HL-60 (cell line): ENCODE measurements at regions not wholly inside any gene's neighbourhood (a gene's known extent, or its start where the extent isn't known, plus 50 kb on each side); places are given as distances from the start of the nearest gene placed in this dataset.

Source experiments
- DNase-seq, 2 experiments: peaks; one replicate each; pipeline ENCODE4 v3.0.0-alpha.2; 2010 to 2020; ENCODE audit warnings: low read depth in 1 of 2, low spot score in 1 of 2
- H3K27ac ChIP-seq: fragments of 250-450 bp; sonication (Bioruptor Pico); replicated peaks from 2 replicates; pipeline ENCODE4 v1.5.1; 2020; ENCODE audit warnings: mild to moderate bottlenecking, moderate library complexity
- H3K27me3 ChIP-seq: fragments of 250-450 bp; sonication (Bioruptor Pico); 2 replicates; pipeline ENCODE4 v1.5.1; 2021; ENCODE audit warnings: mild to moderate bottlenecking, moderate library complexity; ENCODE audit not compliant: insufficient read depth, poor library complexity, severe bottlenecking
- H3K4me3 ChIP-seq: replicated peaks from 2 replicates; pipeline ENCODE4 v1.5.1; 2011; ENCODE audit warnings: mild to moderate bottlenecking, control low read depth, low read length; ENCODE audit not compliant: insufficient read depth
- GABPA ChIP-seq: IDR thresholded peaks from 2 replicates; pipeline ENCODE4 v1.6.1; 2012; ENCODE audit warnings: low read depth
- POLR2AphosphoS5 ChIP-seq: IDR thresholded peaks from 2 replicates; pipeline ENCODE4 v1.6.1; 2012; ENCODE audit warnings: low read depth
- SPI1 ChIP-seq: IDR thresholded peaks from 2 replicates; pipeline ENCODE4 v1.6.1; 2012; ENCODE audit warnings: low read depth, mild to moderate bottlenecking, borderline replicate concordance
- TF ChIP-seq, protein P1 (sequence below): IDR thresholded peaks from 2 replicates; pipeline ENCODE4 v1.6.1; 2012; ENCODE audit warnings: low read depth; ENCODE audit not compliant: insufficient replicate concordance
- TF ChIP-seq, protein P2 (sequence below): IDR thresholded peaks from one replicate; pipeline ENCODE4 v1.5.1; 2011; ENCODE audit warnings: low read length, control low read depth, inconsistent platforms; ENCODE audit not compliant: insufficient read depth

DNA sequence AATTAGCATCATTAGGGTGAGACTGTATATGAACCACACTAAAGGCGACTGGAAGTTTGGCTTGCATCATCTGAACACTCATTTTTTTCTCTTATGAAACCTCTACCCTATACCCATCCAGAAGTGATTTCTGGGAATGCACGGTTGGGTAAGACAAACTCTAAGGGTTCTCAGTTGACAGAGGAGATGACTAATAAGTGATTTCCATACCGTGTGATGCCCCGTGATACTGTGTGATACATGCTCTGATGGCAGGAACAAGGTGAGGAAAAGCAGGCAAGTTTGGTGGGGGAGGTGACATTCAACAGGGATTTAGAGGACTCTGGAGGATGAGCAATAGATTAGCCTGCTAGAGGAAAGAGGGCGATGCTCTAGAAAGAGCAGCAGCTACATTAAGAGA lies 156.4 kb upstream of the CCL2 start:
- Histone ChIP-seq H3K4me3 (no peak overlapping the region), H3K27ac (no peak overlapping the region), H3K27me3 (peaks cover 3% of the 10 kb centered on the region)
- no peak for DNase-seq
- TF ChIP-seq GABPA, result no peak
- TF ChIP-seq, protein P1, sequence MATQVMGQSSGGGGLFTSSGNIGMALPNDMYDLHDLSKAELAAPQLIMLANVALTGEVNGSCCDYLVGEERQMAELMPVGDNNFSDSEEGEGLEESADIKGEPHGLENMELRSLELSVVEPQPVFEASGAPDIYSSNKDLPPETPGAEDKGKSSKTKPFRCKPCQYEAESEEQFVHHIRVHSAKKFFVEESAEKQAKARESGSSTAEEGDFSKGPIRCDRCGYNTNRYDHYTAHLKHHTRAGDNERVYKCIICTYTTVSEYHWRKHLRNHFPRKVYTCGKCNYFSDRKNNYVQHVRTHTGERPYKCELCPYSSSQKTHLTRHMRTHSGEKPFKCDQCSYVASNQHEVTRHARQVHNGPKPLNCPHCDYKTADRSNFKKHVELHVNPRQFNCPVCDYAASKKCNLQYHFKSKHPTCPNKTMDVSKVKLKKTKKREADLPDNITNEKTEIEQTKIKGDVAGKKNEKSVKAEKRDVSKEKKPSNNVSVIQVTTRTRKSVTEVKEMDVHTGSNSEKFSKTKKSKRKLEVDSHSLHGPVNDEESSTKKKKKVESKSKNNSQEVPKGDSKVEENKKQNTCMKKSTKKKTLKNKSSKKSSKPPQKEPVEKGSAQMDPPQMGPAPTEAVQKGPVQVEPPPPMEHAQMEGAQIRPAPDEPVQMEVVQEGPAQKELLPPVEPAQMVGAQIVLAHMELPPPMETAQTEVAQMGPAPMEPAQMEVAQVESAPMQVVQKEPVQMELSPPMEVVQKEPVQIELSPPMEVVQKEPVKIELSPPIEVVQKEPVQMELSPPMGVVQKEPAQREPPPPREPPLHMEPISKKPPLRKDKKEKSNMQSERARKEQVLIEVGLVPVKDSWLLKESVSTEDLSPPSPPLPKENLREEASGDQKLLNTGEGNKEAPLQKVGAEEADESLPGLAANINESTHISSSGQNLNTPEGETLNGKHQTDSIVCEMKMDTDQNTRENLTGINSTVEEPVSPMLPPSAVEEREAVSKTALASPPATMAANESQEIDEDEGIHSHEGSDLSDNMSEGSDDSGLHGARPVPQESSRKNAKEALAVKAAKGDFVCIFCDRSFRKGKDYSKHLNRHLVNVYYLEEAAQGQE, result no peak
- no peak for TF ChIP-seq POLR2AphosphoS5
- no peak for TF ChIP-seq SPI1
- TF ChIP-seq, protein P2, sequence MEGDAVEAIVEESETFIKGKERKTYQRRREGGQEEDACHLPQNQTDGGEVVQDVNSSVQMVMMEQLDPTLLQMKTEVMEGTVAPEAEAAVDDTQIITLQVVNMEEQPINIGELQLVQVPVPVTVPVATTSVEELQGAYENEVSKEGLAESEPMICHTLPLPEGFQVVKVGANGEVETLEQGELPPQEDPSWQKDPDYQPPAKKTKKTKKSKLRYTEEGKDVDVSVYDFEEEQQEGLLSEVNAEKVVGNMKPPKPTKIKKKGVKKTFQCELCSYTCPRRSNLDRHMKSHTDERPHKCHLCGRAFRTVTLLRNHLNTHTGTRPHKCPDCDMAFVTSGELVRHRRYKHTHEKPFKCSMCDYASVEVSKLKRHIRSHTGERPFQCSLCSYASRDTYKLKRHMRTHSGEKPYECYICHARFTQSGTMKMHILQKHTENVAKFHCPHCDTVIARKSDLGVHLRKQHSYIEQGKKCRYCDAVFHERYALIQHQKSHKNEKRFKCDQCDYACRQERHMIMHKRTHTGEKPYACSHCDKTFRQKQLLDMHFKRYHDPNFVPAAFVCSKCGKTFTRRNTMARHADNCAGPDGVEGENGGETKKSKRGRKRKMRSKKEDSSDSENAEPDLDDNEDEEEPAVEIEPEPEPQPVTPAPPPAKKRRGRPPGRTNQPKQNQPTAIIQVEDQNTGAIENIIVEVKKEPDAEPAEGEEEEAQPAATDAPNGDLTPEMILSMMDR, result no peak

DNA sequence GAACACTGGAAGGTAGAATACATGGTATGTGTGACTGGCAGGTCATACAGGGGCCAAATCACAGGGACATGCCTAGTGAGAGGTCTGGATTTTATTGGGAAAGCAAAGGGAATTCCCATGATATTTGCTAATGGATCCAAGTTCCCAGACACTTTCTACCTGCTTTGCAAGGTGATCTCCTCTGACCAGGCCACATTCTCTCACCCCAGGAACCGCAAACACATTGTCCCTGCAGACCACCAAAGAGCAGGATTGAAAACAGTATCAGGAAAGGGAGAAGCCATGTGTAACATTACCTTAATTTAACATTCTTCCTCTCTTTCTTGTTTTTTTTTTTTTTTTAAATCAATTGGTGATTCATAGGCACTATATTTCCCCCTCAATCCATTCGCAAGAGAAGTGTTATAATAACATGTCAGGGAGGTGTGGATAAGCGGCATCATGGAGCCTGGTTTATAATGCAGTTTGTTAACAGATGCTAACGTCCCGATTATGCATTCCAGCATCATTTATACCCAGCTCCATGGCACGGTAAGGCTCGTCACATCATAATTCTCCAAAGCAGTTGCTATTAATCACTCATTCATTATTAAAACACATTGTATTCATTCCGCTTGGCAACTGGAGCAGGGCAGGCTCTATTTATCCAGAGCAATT lies 155.1 kb upstream of the CCL2 start:
- TF ChIP-seq GABPA, result no peak
- TF ChIP-seq SPI1, result no peak
- TF ChIP-seq, protein P2, result no peak
- TF ChIP-seq POLR2AphosphoS5, result no peak
- TF ChIP-seq, protein P1, result no peak

DNA sequence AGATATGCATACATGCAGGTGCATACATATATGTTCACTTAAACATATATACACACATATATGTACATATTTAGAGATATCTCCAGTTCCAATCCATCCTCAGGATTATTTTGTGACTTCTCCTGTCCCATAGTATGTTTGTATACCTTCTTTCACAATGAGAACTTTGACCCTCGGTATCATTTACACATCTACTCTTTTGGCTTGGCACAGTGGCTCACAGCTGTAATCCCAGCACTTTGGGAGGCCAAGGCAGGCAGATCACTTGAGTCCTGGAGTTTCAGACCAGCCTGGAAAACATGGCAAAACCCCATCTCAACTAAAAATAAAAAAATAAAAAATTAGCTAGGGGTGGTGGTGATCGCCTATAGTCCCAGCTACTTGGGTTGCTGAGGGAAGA lies 148.1 kb upstream of the CCL2 start:
- no peak for DNase-seq
- no peak overlapping the region for H3K27ac ChIP-seq
- no peak overlapping the region for H3K4me3 ChIP-seq
- peaks cover 9% of the 10 kb centered on the region for H3K27me3 ChIP-seq
- no peak for TF ChIP-seq SPI1
- no peak for TF ChIP-seq GABPA
- TF ChIP-seq, protein P1, result no peak
- TF ChIP-seq, protein P2, result no peak
- TF ChIP-seq POLR2AphosphoS5, result no peak

More for the DNA sequence above, 155.1 kb upstream of the CCL2 start:
- peaks cover 4% of the 10 kb centered on the region for H3K27me3 ChIP-seq
- DNase-seq, result no peak
- no peak overlapping the region for H3K4me3 ChIP-seq
- no peak overlapping the region for H3K27ac ChIP-seq
